IMR-90 (cell line): ENCODE measurements at regions not wholly inside any gene's neighbourhood (a gene's known extent, or its start where the extent isn't known, plus 50 kb on each side); places are given as distances from the start of the nearest gene placed in this dataset.

Experiments used
- ATAC-seq: fragments of 200-7000 bp; cut with Tn5 transposase; 2 replicates; pipeline ENCODE4 v1.9.1; 2020; ENCODE audit warnings: low read depth, mild to moderate bottlenecking, moderate library complexity
- BruUV-seq: library from RNA; stranded (reverse); fragments of 400-500 nt; replicated peaks from 2 replicates; lab custom pipeline; 2021; lab: Mats Ljungman, UMichigan
- CTCF ChIA-PET: fragments of 300-600 bp; formaldehyde crosslinking; extraction: SDS; loops from one replicate; lab custom pipeline; 2021; ENCODE audit warnings: antibody characterized with exemption; lab: Yijun Ruan, JAX
- POLR2A ChIA-PET: fragments of 300-600 bp; sonication (Branson Sonifier 250); formaldehyde crosslinking; loops from one replicate; lab custom pipeline; 2022; ENCODE audit warnings: antibody characterized with exemption; ENCODE audit not compliant: unreplicated experiment; lab: Charles Lee
- DNase-seq: peaks from one replicate; pipeline ENCODE4 v3.0.0; 2013
- H2AFZ ChIP-seq: replicated peaks from 2 replicates; pipeline ENCODE3; 2013; ENCODE audit warnings: low read length, mild to moderate bottlenecking; ENCODE audit not compliant: poor library complexity
- H2AK5ac ChIP-seq: 2 replicates; pipeline ENCODE4 v1.6.1; 2013; ENCODE audit warnings: low read depth, low read length, inconsistent platforms
- H2AK9ac ChIP-seq: replicated peaks from 2 replicates; pipeline ENCODE3; 2013; ENCODE audit warnings: mild to moderate bottlenecking, low read depth, low read length, moderate library complexity; ENCODE audit not compliant: poor library complexity
- H2BK120ac ChIP-seq: 2 replicates; pipeline ENCODE4 v1.6.1; 2013; ENCODE audit warnings: low read depth, low read length, inconsistent platforms
- H2BK15ac ChIP-seq: 3 replicates; pipeline ENCODE4 v1.6.1; 2013; ENCODE audit warnings: low read depth, low read length, inconsistent platforms
- H2BK20ac ChIP-seq: 2 replicates; pipeline ENCODE4 v1.6.1; 2013; ENCODE audit warnings: low read depth, mild to moderate bottlenecking, inconsistent platforms, low read length, moderate library complexity
- H2BK5ac ChIP-seq: 2 replicates; pipeline ENCODE4 v1.6.1; 2013; ENCODE audit warnings: mild to moderate bottlenecking, low read depth, low read length, inconsistent platforms; ENCODE audit not compliant: poor library complexity, severe bottlenecking
- H3K14ac ChIP-seq: replicated peaks from 2 replicates; pipeline ENCODE4 v1.6.1; 2013; ENCODE audit warnings: low read depth, low read length, inconsistent platforms
- H3K18ac ChIP-seq: 2 replicates; pipeline ENCODE4 v1.6.1; 2013; ENCODE audit warnings: low read depth, low read length, control low read depth
- H3K23ac ChIP-seq: 2 replicates; pipeline ENCODE4 v1.6.1; 2013; ENCODE audit warnings: low read depth, low read length, inconsistent platforms
- H3K27ac ChIP-seq: 2 replicates; pipeline ENCODE4 v1.5.1; 2013; ENCODE audit warnings: mild to moderate bottlenecking, control low read depth, low read length; ENCODE audit not compliant: insufficient read depth
- H3K27me3 ChIP-seq: 2 replicates; pipeline ENCODE4 v1.6.1; 2013; ENCODE audit warnings: low read length; ENCODE audit not compliant: control insufficient read depth, insufficient read depth
- H3K36me3 ChIP-seq: 2 replicates; pipeline ENCODE4 v1.6.1; 2013; ENCODE audit warnings: low read length, mixed read lengths; ENCODE audit not compliant: control insufficient read depth, insufficient read depth
- H3K4ac ChIP-seq: 2 replicates; pipeline ENCODE4 v1.6.1; 2013; ENCODE audit warnings: low read depth, low read length, inconsistent platforms
- H3K4me1 ChIP-seq: 2 replicates; pipeline ENCODE4 v1.6.1; 2013; ENCODE audit warnings: low read length, mixed read lengths; ENCODE audit not compliant: control insufficient read depth, insufficient read depth
- H3K4me2 ChIP-seq: 2 replicates; pipeline ENCODE4 v1.6.1; 2013; ENCODE audit warnings: low read depth, mild to moderate bottlenecking, control low read depth, low read length, moderate library complexity
- H3K4me3 ChIP-seq: 2 replicates; pipeline ENCODE4 v1.5.1; 2013; ENCODE audit warnings: low read depth, mild to moderate bottlenecking, control low read depth, low read length, moderate library complexity; ENCODE audit not compliant: insufficient read depth
- H3K56ac ChIP-seq: 2 replicates; pipeline ENCODE4 v1.6.1; 2013; ENCODE audit warnings: low read length, inconsistent platforms; ENCODE audit not compliant: insufficient read depth; ENCODE audit errors: extremely low read depth
- H3K79me1 ChIP-seq, 2 experiments: 2 replicates each; pipeline ENCODE4 v1.6.1; 2013; ENCODE audit warnings: low read length in 2 of 2, inconsistent platforms in 1 of 2, low read depth in 1 of 2
- H3K9ac ChIP-seq: 2 replicates; pipeline ENCODE4 v1.6.1; 2013; ENCODE audit warnings: low read depth, low read length, control low read depth
- H3K9me1 ChIP-seq: 2 replicates; pipeline ENCODE4 v1.6.1; 2013; ENCODE audit warnings: low read length, inconsistent platforms; ENCODE audit not compliant: insufficient read depth
- H3K9me3 ChIP-seq: 2 replicates; pipeline ENCODE4 v1.6.1; 2013; ENCODE audit warnings: low read length; ENCODE audit not compliant: control insufficient read depth, insufficient read depth
- H4K20me1 ChIP-seq: 2 replicates; pipeline ENCODE4 v1.6.1; 2013; ENCODE audit warnings: low read length, inconsistent platforms; ENCODE audit not compliant: insufficient read depth
- H4K5ac ChIP-seq: 2 replicates; pipeline ENCODE4 v1.6.1; 2013; ENCODE audit warnings: mild to moderate bottlenecking, low read depth, low read length, control low read depth
- H4K8ac ChIP-seq, 2 experiments: 2 replicates each; pipeline ENCODE4 v1.6.1; 2013; ENCODE audit warnings: low read depth in 2 of 2, low read length in 2 of 2, control low read depth in 1 of 2, inconsistent platforms in 1 of 2
- H4K91ac ChIP-seq: 2 replicates; pipeline ENCODE4 v1.6.1; 2013; ENCODE audit warnings: low read depth, low read length, inconsistent platforms; ENCODE audit not compliant: insufficient read depth
- BHLHE40 ChIP-seq: fragments of 150-350 bp; IDR thresholded peaks from 2 replicates; pipeline ENCODE4 v1.6.1; 2016; ENCODE audit warnings: mild to moderate bottlenecking, low read depth, low read length
- CEBPB ChIP-seq: IDR thresholded peaks from 2 replicates; pipeline ENCODE4 v1.6.1; 2012; ENCODE audit warnings: low read depth, low read length, improper control_type of control experiment
- CHD1 ChIP-seq: IDR thresholded peaks from 2 replicates; pipeline ENCODE4 v1.6.1; 2012; ENCODE audit warnings: low read depth, low read length, improper control_type of control experiment
- CTCF ChIP-seq: conservative IDR thresholded peaks from 2 replicates; pipeline ENCODE4 v1.5.1; 2012; ENCODE audit warnings: mild to moderate bottlenecking, low read depth, low read length, improper control_type of control experiment
- MXI1 ChIP-seq: IDR thresholded peaks from 2 replicates; pipeline ENCODE4 v1.6.1; 2012; ENCODE audit warnings: low read depth, mild to moderate bottlenecking, low read length, moderate library complexity, borderline replicate concordance
- NFE2L2 ChIP-seq: fragments of 150-350 bp; IDR thresholded peaks from 2 replicates; pipeline ENCODE4 v1.6.1; 2016; ENCODE audit warnings: low read depth, mild to moderate bottlenecking, low read length
- POLR2A ChIP-seq: IDR thresholded peaks from 2 replicates; pipeline ENCODE4 v1.6.1; 2012; ENCODE audit warnings: mild to moderate bottlenecking, low read depth, low read length
- RAD21 ChIP-seq: IDR thresholded peaks from 2 replicates; pipeline ENCODE4 v1.6.1; 2012; ENCODE audit warnings: low read length, improper control_type of control experiment
- RCOR1 ChIP-seq: IDR thresholded peaks from 2 replicates; pipeline ENCODE4 v1.6.1; 2012; ENCODE audit warnings: mild to moderate bottlenecking, low read length, improper control_type of control experiment; ENCODE audit not compliant: insufficient replicate concordance
- RFX5 ChIP-seq: IDR thresholded peaks from 2 replicates; pipeline ENCODE4 v1.8.0; 2012; ENCODE audit warnings: low read depth, mild to moderate bottlenecking, low read length, moderate library complexity
- SMC3 ChIP-seq: fragments of 150-350 bp; IDR thresholded peaks from 2 replicates; pipeline ENCODE4 v1.6.1; 2016; ENCODE audit warnings: low read depth, mild to moderate bottlenecking, antibody characterized with exemption, low read length, moderate library complexity
- USF2 ChIP-seq: fragments of 150-350 bp; IDR thresholded peaks from 2 replicates; pipeline ENCODE4 v1.6.1; 2017; ENCODE audit warnings: mild to moderate bottlenecking, antibody characterized with exemption, low read length, low read depth
- WGBS, 2 experiments: methylation state at CpG; one replicate each; pipeline versions ENCODE4 v1.1.5 to v1.1.7; 2013; ENCODE audit warnings: missing lambda C conversion rate in 2 of 2; ENCODE audit not compliant: insufficient read length in 1 of 2; ENCODE audit errors: extremely low coverage in 2 of 2; 5-methylcytosine and 5-hydroxymethylcytosine counted together
- dilution Hi-C: fragments of 300-500 bp; cut with HindIII; formaldehyde crosslinking; loops from one replicate; pipeline ENCODE4 v1.14.3; 2018; ENCODE audit warnings: low sequenced_read_pairs; ENCODE audit not compliant: unreplicated experiment
- in situ Hi-C: fragments of 300-500 bp; cut with MboI; formaldehyde crosslinking; loops from 3 replicates; pipeline ENCODE4 v1.14.3; 2019; ENCODE audit warnings: low sequenced_read_pairs, inconsistent platforms, mixed read lengths
- intact Hi-C: fragments of 100-400 bp; cut with micrococcal nuclease; formaldehyde crosslinking; loops from 2 replicates; pipeline ENCODE4 v1.10.0; 2022

GRCh38 chr13:106919638-106920037 is 351.7 kb upstream of the ARGLU1 start:
- intact Hi-C loops, result loop anchor here (2.0 to 5.0 kb wide), 2 partner anchors 352 to 385 kb away; partner anchors contain the start of genes ARGLU1 and EFNB2
- Histone ChIP-seq H2BK20ac (no peak overlapping the region), H3K9me3 (no peaks in the 10 kb centered on the region), H2BK15ac (no peak overlapping the region), H2BK120ac (no peak overlapping the region), H2AFZ (peak overlapping the region; percentile 47), H2AK9ac (no peak overlapping the region), H3K27me3 (peaks cover 4% of the 10 kb centered on the region; the same call in 1 of the 2 replicates), H3K79me1 (no peaks in the 10 kb centered on the region), H2BK5ac (no peak overlapping the region), H4K8ac (no peak overlapping the region), H3K4me2 (no peak overlapping the region), H4K20me1 (no peaks in the 10 kb centered on the region), H3K4me1 (no peaks in the 10 kb centered on the region), H4K5ac (no peak overlapping the region), H2AK5ac (no peak overlapping the region), H3K36me3 (no peaks in the 10 kb centered on the region), H3K4me3 (no peak overlapping the region), H3K14ac (no peak overlapping the region), H3K4ac (no peak overlapping the region), H4K91ac (no peak overlapping the region), H3K18ac (no peak overlapping the region), H3K27ac (no peak overlapping the region), H3K9ac (no peak overlapping the region), H3K9me1 (no peaks in the 10 kb centered on the region), H3K23ac (no peak overlapping the region), H3K56ac (no peak overlapping the region)
- no peak for TF ChIP-seq CTCF
- no peak for TF ChIP-seq SMC3
- TF ChIP-seq USF2, result no peak
- TF ChIP-seq CHD1, result no peak
- no peak for TF ChIP-seq CEBPB
- no peak for TF ChIP-seq MXI1
- no peak for TF ChIP-seq NFE2L2
- TF ChIP-seq POLR2A, result no peak
- no peak for TF ChIP-seq RAD21
- TF ChIP-seq RCOR1, result no peak
- TF ChIP-seq RFX5, result no peak
- no peak for TF ChIP-seq BHLHE40
- DNase-seq (no peak), ATAC-seq (no peak)
- CTCF ChIA-PET, result interaction anchor here (1.6 kb wide), 1 partner anchor 202 kb away, joined by 3 read pairs; no protein-coding TSS in a partner anchor
- in situ Hi-C loops, result loop anchor here (25.0 kb wide), 1 partner anchor 193 kb away; no protein-coding TSS in a partner anchor
- no CpG with 5 or more reads among the region's 13 CpGs for WGBS, 2 experiments
- dilution Hi-C loops, result no loop called here
- POLR2A ChIA-PET, result no interaction called here
- BruUV-seq, result no TSS peak
